ENCODE measurements at regions not wholly inside any gene's neighbourhood (a gene's known extent, or its start where the extent isn't known, plus 50 kb on each side); places are given as distances from the start of the nearest gene placed in this dataset.

GRCh38 chr10:78450807-78451485 is 417.3 kb downstream of the RPS24 start:
- no peak for TF ChIP-seq ZNF274 (IDR thresholded peaks at IDR 0.05; ENCODE audit: low read depth, low read length)
- H3K4me3 ChIP-seq (ENCODE audit: low read length): no peak overlapping the region

- H3K4me3 ChIP-seq (ENCODE audit: low read length): no peak overlapping the region
- no peak for TF ChIP-seq ZNF274 (IDR thresholded peaks at IDR 0.05; ENCODE audit: low read depth, low read length)
Measured at GRCh38 chr10:78451592-78451991, 417.9 kb downstream of the RPS24 start.

- no peak overlapping the region for H3K4me3 ChIP-seq (ENCODE audit: low read length)
Measured at GRCh38 chr10:78454123-78454645, 420.5 kb downstream of the RPS24 start.

GRCh38 chr10:78455236-78455635 is 421.6 kb downstream of the RPS24 start:
- H3K4me3 ChIP-seq (ENCODE audit: low read length): no peak overlapping the region
- TF ChIP-seq ZNF274 (IDR thresholded peaks at IDR 0.05; ENCODE audit: low read depth, low read length): no peak

More at GRCh38 chr10:78454123-78454645, 420.5 kb downstream of the RPS24 start:
- no peak for TF ChIP-seq ZNF274 (IDR thresholded peaks at IDR 0.05; ENCODE audit: low read depth, low read length)

- TF ChIP-seq ZNF274 (IDR thresholded peaks at IDR 0.05; ENCODE audit: low read depth, low read length): no peak
- no peak overlapping the region for H3K4me3 ChIP-seq (ENCODE audit: low read length)
Measured at GRCh38 chr10:78455811-78456210, 422.1 kb downstream of the RPS24 start.

GRCh38 chr10:78456649-78457400 is 423.2 kb downstream of the RPS24 start:
- no peak overlapping the region for H3K4me3 ChIP-seq (ENCODE audit: low read length)
- TF ChIP-seq ZNF274 (IDR thresholded peaks at IDR 0.05; ENCODE audit: low read depth, low read length): no peak

- no peak for TF ChIP-seq ZNF274 (IDR thresholded peaks at IDR 0.05; ENCODE audit: low read depth, low read length)
- no peak overlapping the region for H3K4me3 ChIP-seq (ENCODE audit: low read length)
Measured at GRCh38 chr10:78457804-78458482, 424.3 kb downstream of the RPS24 start.

- TF ChIP-seq ZNF274 (IDR thresholded peaks at IDR 0.05; ENCODE audit: low read depth, low read length): no peak
- no peak overlapping the region for H3K4me3 ChIP-seq (ENCODE audit: low read length)
Measured at GRCh38 chr10:78458983-78459638, 425.4 kb downstream of the RPS24 start.

- no peak for TF ChIP-seq ZNF274 (IDR thresholded peaks at IDR 0.05; ENCODE audit: low read depth, low read length)
- H3K4me3 ChIP-seq (ENCODE audit: low read length): no peak overlapping the region
Measured at GRCh38 chr10:78459639-78460037, 426.0 kb downstream of the RPS24 start.

- no peak for TF ChIP-seq ZNF274 (IDR thresholded peaks at IDR 0.05; ENCODE audit: low read depth, low read length)
- no peak overlapping the region for H3K4me3 ChIP-seq (ENCODE audit: low read length)
Measured at GRCh38 chr10:78460204-78460603, 426.5 kb downstream of the RPS24 start.

GRCh38 chr10:78461333-78461732 is 427.7 kb downstream of the RPS24 start:
- no peak overlapping the region for H3K4me3 ChIP-seq (ENCODE audit: low read length)

GRCh38 chr10:78462176-78462575 is 428.5 kb downstream of the RPS24 start:
- H3K4me3 ChIP-seq (ENCODE audit: low read length): no peak overlapping the region
- TF ChIP-seq ZNF274 (IDR thresholded peaks at IDR 0.05; ENCODE audit: low read depth, low read length): no peak

More at GRCh38 chr10:78461333-78461732, 427.7 kb downstream of the RPS24 start:
- no peak for TF ChIP-seq ZNF274 (IDR thresholded peaks at IDR 0.05; ENCODE audit: low read depth, low read length)

- no peak for TF ChIP-seq ZNF274 (IDR thresholded peaks at IDR 0.05; ENCODE audit: low read depth, low read length)
- no peak overlapping the region for H3K4me3 ChIP-seq (ENCODE audit: low read length)
Measured at GRCh38 chr10:78462726-78463228, 429.1 kb downstream of the RPS24 start.

All from GM08714 (cell line).